ENCODE measurements at regions not wholly inside any gene's neighbourhood (a gene's known extent, or its start where the extent isn't known, plus 50 kb on each side); places are given as distances from the start of the nearest gene placed in this dataset.

GRCh38 chr2:196565982-196566381, 73.5 kb upstream of the CCDC150 start:
- Histone ChIP-seq H3K4me2 (ENCODE audit: low read length) (no peak overlapping the region), H2AFZ (no peak overlapping the region), H3K36me3 (ENCODE audit: control insufficient read depth, insufficient read depth, low read length) (no peaks in the 10 kb centered on the region), H3K9me3 (ENCODE audit: control insufficient read depth, low read length) (no peaks in the 10 kb centered on the region), H3K79me2 (peaks cover 2% of the 10 kb centered on the region), H3K4me3 (ENCODE audit: low read depth, low read length) (no peak overlapping the region), H3K27me3 (ENCODE audit: control insufficient read depth, insufficient read depth, low read length) (no peaks in the 10 kb centered on the region), H3K9ac (no peak overlapping the region), H3K4me1 (peaks cover 3% of the 10 kb centered on the region), H3K27ac (no peak overlapping the region)
- no peak for TF ChIP-seq CTCF (IDR thresholded peaks at IDR 0.05)

DNA sequence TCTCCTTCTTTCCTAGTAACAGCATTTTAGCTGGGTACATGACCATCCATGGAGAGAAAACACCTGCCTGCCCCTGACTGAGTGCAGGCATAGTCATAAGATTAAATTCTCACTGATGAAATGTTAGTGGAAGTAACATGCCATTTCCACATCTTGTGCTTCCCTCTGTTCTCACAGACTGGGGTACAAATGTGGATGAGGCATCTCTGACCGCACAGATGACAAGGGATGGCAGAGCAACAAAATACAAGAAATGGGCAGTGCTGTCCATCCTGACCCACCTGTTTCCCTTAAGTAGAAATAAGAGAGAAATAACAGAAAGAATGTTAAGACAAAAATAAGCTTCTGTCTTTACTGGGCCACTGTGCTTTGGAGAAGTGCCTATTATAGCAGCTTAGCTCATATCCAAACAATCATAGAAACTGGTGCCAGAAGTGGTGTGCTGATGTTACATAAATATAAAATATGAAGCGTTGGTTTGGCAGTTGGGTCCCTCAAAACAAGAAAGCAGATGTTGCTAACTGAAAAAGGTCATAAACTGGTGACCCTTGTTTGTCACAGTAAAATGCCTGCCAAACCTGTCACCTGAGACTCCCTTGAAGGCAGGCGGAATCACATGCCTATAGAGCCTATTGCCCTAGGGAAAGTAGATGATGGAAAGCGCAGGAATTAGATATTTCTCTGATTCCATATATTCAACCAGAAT, 72.4 kb upstream of the CCDC150 start:
- no peaks in the 10 kb centered on the region for H3K27me3 ChIP-seq (ENCODE audit: control insufficient read depth, insufficient read depth, low read length)
- no peak overlapping the region for H3K4me3 ChIP-seq (ENCODE audit: low read depth, low read length)
- H3K9me3 ChIP-seq (ENCODE audit: control insufficient read depth, low read length) = no peaks in the 10 kb centered on the region
- no peak overlapping the region for H3K27ac ChIP-seq
- no peak overlapping the region for H3K4me2 ChIP-seq (ENCODE audit: low read length)
- no peaks in the 10 kb centered on the region for H3K79me2 ChIP-seq
- TF ChIP-seq CTCF (IDR thresholded peaks at IDR 0.05) = no peak
- H3K36me3 ChIP-seq (ENCODE audit: control insufficient read depth, insufficient read depth, low read length) = no peaks in the 10 kb centered on the region
- no peak overlapping the region for H3K9ac ChIP-seq
- H3K4me1 ChIP-seq = peaks cover 3% of the 10 kb centered on the region
- H2AFZ ChIP-seq = no peak overlapping the region

- Histone ChIP-seq H3K79me2 (no peaks in the 10 kb centered on the region), H3K9me3 (ENCODE audit: control insufficient read depth, low read length) (no peaks in the 10 kb centered on the region), H3K27me3 (ENCODE audit: control insufficient read depth, insufficient read depth, low read length) (no peaks in the 10 kb centered on the region), H3K4me2 (ENCODE audit: low read length) (no peak overlapping the region), H3K27ac (no peak overlapping the region), H3K9ac (no peak overlapping the region), H3K4me1 (peaks cover 3% of the 10 kb centered on the region), H3K36me3 (ENCODE audit: control insufficient read depth, insufficient read depth, low read length) (no peaks in the 10 kb centered on the region), H3K4me3 (ENCODE audit: low read depth, low read length) (no peak overlapping the region), H2AFZ (no peak overlapping the region)
- TF ChIP-seq CTCF (IDR thresholded peaks at IDR 0.05) = no peak
Measured at GRCh38 chr2:196568506-196568905, 71.0 kb upstream of the CCDC150 start.

- Histone ChIP-seq H3K27ac (no peak overlapping the region), H2AFZ (no peak overlapping the region), H3K4me3 (ENCODE audit: low read depth, low read length) (no peak overlapping the region), H3K79me2 (peaks cover 3% of the 10 kb centered on the region), H3K4me1 (peaks cover 9% of the 10 kb centered on the region), H3K9me3 (ENCODE audit: control insufficient read depth, low read length) (no peaks in the 10 kb centered on the region), H3K9ac (no peak overlapping the region), H3K4me2 (ENCODE audit: low read length) (no peak overlapping the region), H3K27me3 (ENCODE audit: control insufficient read depth, insufficient read depth, low read length) (no peaks in the 10 kb centered on the region), H3K36me3 (ENCODE audit: control insufficient read depth, insufficient read depth, low read length) (no peaks in the 10 kb centered on the region)
- no peak for TF ChIP-seq CTCF (IDR thresholded peaks at IDR 0.05)
Measured at GRCh38 chr2:196584903-196585302, 54.6 kb upstream of the CCDC150 start.

- peaks cover 12% of the 10 kb centered on the region for H3K4me1 ChIP-seq
- H3K36me3 ChIP-seq (ENCODE audit: control insufficient read depth, insufficient read depth, low read length) = no peaks in the 10 kb centered on the region
- no peak overlapping the region for H3K4me2 ChIP-seq (ENCODE audit: low read length)
- no peak for TF ChIP-seq CTCF (IDR thresholded peaks at IDR 0.05)
- H3K27me3 ChIP-seq (ENCODE audit: control insufficient read depth, insufficient read depth, low read length) = no peaks in the 10 kb centered on the region
- H3K9me3 ChIP-seq (ENCODE audit: control insufficient read depth, low read length) = no peaks in the 10 kb centered on the region
- H3K9ac ChIP-seq = no peak overlapping the region
- no peak overlapping the region for H3K27ac ChIP-seq
- no peak overlapping the region for H2AFZ ChIP-seq
- H3K4me3 ChIP-seq (ENCODE audit: low read depth, low read length) = no peak overlapping the region
- H3K79me2 ChIP-seq = no peaks in the 10 kb centered on the region
Measured at GRCh38 chr2:196586511-196586991, 53.0 kb upstream of the CCDC150 start.
